ENCODE measurements at regions not wholly inside any gene's neighbourhood (a gene's known extent, or its start where the extent isn't known, plus 50 kb on each side); places are given as distances from the start of the nearest gene placed in this dataset.
A peak's percentile ranks its signal among the peaks of the same experiment; 100 is the strongest.
"Not testable (repeated sequence)": the region's sequence is repeated elsewhere in the genome, so short reads cannot be mapped to it uniquely, and the experiment has no call there.

- DNase-seq (ENCODE audit: low read depth in 4 of 4, low spot score in 3 of 4), result peak in 3 of 4 donors; percentile 18 to 26 (median 23)
Measured at GRCh38 chr1:101520302-101520701, 283.5 kb downstream of the S1PR1 start.

GRCh38 chr1:101522486-101522885 lies 285.7 kb downstream of the S1PR1 start:
- DNase-seq (ENCODE audit: low read depth in 4 of 4, low spot score in 3 of 4), result no peak

GRCh38 chr1:101526813-101527212 lies 290.0 kb downstream of the S1PR1 start:
- DNase-seq (ENCODE audit: low read depth in 4 of 4, low spot score in 3 of 4), result no peak

- DNase-seq (ENCODE audit: low read depth in 4 of 4, low spot score in 3 of 4), result no peak
Measured at GRCh38 chr1:101532377-101532776, 295.6 kb downstream of the S1PR1 start.

GRCh38 chr1:101540161-101540560 lies 303.3 kb downstream of the S1PR1 start:
- DNase-seq (ENCODE audit: low read depth in 4 of 4, low spot score in 3 of 4), result no peak

GRCh38 chr1:101546885-101547284 lies 310.1 kb downstream of the S1PR1 start:
- no peak for DNase-seq (ENCODE audit: low read depth in 4 of 4, low spot score in 3 of 4)

- DNase-seq (ENCODE audit: low read depth in 4 of 4, low spot score in 3 of 4), result no peak
Measured at GRCh38 chr1:101547357-101547756, 310.5 kb downstream of the S1PR1 start.

- DNase-seq (ENCODE audit: low read depth in 4 of 4, low spot score in 3 of 4), result no peak
Measured at GRCh38 chr1:101548376-101548775, 311.6 kb downstream of the S1PR1 start.

- no peak for DNase-seq (ENCODE audit: low read depth in 4 of 4, low spot score in 3 of 4)
Measured at GRCh38 chr1:101550581-101550980, 313.8 kb downstream of the S1PR1 start.

- DNase-seq (ENCODE audit: low read depth in 4 of 4, low spot score in 3 of 4), result no peak
Measured at GRCh38 chr1:101566883-101567538, 330.2 kb downstream of the S1PR1 start.

GRCh38 chr1:101567582-101568189 lies 330.9 kb downstream of the S1PR1 start:
- DNase-seq (ENCODE audit: low read depth in 4 of 4, low spot score in 3 of 4), result no peak

- peak; percentile 42 to 56 (median 46) for DNase-seq (ENCODE audit: low read depth in 4 of 4, low spot score in 3 of 4)
Measured at GRCh38 chr1:101587741-101588140, 350.9 kb downstream of the S1PR1 start.

- no peak for DNase-seq (ENCODE audit: low read depth in 4 of 4, low spot score in 3 of 4)
Measured at GRCh38 chr1:101588677-101589076, 351.9 kb downstream of the S1PR1 start.

- DNase-seq (ENCODE audit: low read depth in 4 of 4, low spot score in 3 of 4), result no peak
Measured at GRCh38 chr1:101592845-101593244, 356.0 kb downstream of the S1PR1 start.

GRCh38 chr1:101595881-101596374 lies 359.1 kb downstream of the S1PR1 start:
- DNase-seq (ENCODE audit: low read depth in 4 of 4, low spot score in 3 of 4), result no peak

GRCh38 chr1:101600615-101601014 lies 363.8 kb downstream of the S1PR1 start:
- not testable (repeated sequence) for DNase-seq (ENCODE audit: low read depth in 4 of 4, low spot score in 3 of 4)

- no peak for DNase-seq (ENCODE audit: low read depth in 4 of 4, low spot score in 3 of 4)
Measured at GRCh38 chr1:101603726-101604125, 366.9 kb downstream of the S1PR1 start.

GRCh38 chr1:101605878-101606277 lies 369.1 kb downstream of the S1PR1 start:
- no peak for DNase-seq (ENCODE audit: low read depth in 4 of 4, low spot score in 3 of 4)

- no peak for DNase-seq (ENCODE audit: low read depth in 4 of 4, low spot score in 3 of 4)
Measured at GRCh38 chr1:101613546-101613945, 376.7 kb downstream of the S1PR1 start.

GRCh38 chr1:101618900-101619299 lies 377.8 kb downstream of the OLFM3 start:
- DNase-seq (ENCODE audit: low read depth in 4 of 4, low spot score in 3 of 4), result no peak

GRCh38 chr1:101632548-101633272 lies 364.0 kb downstream of the OLFM3 start:
- no peak for DNase-seq (ENCODE audit: low read depth in 4 of 4, low spot score in 3 of 4)

- no peak for DNase-seq (ENCODE audit: low read depth in 4 of 4, low spot score in 3 of 4)
Measured at GRCh38 chr1:101645810-101646209, 350.9 kb downstream of the OLFM3 start.

All from right renal pelvis (tissue), 4 donors.